ENCODE measurements at regions not wholly inside any gene's neighbourhood (a gene's known extent, or its start where the extent isn't known, plus 50 kb on each side); places are given as distances from the start of the nearest gene placed in this dataset.
"Not testable (repeated sequence)": the region's sequence is repeated elsewhere in the genome, so short reads cannot be mapped to it uniquely, and the experiment has no call there.

DNA sequence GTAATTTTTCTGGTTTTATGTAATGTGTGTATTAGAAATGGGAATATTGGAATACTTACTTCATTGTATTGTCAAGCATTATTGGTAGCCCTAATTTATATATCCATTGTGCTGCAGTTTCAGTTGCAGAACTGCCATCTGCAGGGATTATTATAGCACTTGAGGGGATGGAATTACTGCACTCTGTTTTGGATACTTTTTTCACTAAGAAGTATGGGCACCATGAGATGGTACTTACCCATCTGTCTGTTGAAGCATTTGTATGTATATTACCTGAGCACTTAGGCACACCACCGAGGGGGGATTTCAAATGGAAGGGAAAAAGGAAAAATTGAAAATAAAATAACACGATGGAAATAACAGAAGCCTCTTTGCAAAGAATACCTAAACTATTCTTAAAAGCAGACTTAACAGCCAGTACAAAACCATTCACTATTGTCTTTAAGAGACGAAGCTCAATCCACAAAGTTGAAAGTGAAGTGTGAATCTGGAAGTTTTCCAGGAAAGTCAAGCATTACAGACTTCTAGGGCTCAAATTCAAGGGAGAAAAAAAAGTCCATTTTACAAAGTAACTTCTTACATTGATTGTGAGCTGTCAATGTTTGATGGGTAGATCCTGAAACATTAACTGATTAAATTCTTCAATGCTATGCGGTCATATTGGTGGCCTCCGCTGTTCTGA is 318.7 kb downstream of the SOX4 start:
- DNase-seq (ENCODE audit: low read depth in 1 of 2, low spot score in 1 of 2): no peak

DNA sequence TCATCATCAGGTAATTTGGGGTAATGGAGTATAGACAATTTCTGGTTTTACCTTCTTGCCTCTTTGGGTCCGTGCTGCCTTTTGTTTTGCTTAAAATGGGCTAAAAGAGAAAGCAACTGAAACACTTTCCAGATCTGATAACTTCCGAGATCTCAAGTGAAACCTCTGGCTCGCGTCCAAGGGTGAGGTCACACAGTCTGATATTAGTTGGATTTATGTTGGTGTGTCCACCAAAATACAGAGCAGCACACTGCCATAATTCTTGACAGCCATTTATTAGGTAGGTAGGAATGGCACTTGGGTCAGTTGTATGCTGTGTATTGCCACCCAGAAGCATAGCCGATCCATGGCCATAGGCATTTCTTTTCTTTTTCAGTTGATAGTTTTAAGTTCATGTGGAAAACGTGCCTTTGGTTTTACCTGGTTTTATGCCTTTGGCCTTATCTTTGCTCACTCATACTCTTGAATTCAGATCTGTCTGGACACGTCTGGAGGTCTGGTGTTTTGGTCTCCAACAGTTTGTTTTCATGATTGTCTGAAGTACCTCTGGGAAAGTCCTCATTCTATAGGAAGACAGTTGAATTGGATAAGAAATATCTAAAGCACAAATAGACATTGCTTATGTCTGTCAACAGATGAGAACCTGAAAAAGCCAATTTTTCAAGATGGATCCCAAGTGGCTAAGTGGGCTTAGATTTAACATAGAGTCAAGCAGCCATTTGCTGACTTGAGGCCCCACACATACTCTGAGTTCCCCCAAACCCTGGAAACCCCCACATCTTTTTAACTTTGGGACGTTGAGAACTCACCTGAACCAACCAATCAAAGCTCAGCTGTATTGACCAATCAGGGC is 320.8 kb downstream of the SOX4 start:
- peak in 1 of 2 donors; percentile 25 for DNase-seq (ENCODE audit: low read depth in 1 of 2, low spot score in 1 of 2)

DNA sequence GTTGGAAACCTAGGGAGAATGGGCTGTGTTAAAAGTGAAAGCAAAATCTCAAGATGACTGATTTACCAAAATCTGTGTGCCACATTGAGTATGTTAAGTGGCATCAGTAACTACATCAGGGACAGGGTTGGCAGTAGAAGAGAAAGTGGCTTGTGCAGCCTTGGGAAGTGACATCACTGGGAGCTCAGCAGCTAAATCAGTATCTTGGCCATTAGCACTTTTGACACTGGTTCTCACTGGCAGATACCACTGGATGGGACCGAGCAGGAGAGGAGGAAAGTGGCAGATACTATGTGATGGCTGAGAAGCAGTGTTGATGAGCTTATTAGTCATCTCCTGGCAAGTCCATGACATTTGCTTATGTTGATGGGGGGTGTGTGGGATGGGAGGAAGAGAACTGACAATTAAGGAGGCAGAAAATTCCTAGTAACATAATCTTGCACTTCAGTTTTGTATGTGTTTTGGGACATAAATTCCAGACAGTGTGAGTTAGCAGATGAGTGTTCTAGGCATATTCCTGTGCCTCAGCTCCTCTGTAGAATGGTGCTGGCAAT is 322.2 kb downstream of the SOX4 start:
- DNase-seq (ENCODE audit: low read depth in 1 of 2, low spot score in 1 of 2): no peak

DNA sequence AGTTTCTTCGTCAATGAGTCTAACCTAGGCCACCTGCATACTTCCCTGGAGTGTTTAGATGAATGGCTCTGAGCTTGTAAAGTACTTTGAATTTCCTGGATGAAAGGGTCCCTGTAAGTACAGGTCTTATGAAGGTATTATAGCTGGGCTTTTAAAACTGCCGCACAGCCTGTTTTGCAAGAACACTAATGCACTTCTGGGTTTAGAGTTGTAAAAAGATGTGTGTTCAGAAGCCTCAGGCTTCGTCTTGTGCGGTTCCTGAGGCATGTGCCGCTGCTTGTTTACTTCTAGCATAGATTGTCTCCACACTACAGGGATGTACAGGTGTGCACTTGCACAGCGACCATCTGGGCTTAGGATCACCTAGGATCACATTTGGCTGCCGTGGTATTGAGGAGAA is 324.5 kb downstream of the SOX4 start:
- no peak for DNase-seq (ENCODE audit: low read depth in 1 of 2, low spot score in 1 of 2)

- no peak for DNase-seq (ENCODE audit: low read depth in 1 of 2, low spot score in 1 of 2)
Observed at GRCh38 chr6:21918666-21919065, 325.1 kb downstream of the SOX4 start.

GRCh38 chr6:21922086-21922485 is 328.5 kb downstream of the SOX4 start:
- DNase-seq (ENCODE audit: low read depth in 1 of 2, low spot score in 1 of 2): no peak

GRCh38 chr6:21924002-21924401 is 330.5 kb downstream of the SOX4 start:
- DNase-seq (ENCODE audit: low read depth in 1 of 2, low spot score in 1 of 2): no peak

DNA sequence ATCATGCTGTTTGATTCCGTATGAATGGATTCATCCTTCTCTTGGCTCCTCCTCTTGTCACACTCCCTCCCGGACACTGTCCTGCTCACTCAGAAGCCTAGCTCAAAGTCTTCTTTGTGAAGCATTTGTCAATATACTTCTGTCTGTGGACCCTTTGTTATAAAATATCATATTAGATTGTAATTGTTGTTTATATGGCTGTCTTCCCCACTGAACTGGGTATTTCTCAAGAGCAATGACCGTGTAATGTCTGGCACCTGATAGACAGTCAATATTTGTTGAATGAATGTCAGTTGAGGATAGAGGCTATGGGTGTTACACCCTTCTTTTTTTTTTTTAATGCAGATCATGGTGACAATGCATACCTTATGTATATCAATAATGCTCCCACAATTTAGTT is 335.3 kb downstream of the SOX4 start:
- no peak for DNase-seq (ENCODE audit: low read depth in 1 of 2, low spot score in 1 of 2)

- DNase-seq (ENCODE audit: low read depth in 1 of 2, low spot score in 1 of 2): no peak
Observed at GRCh38 chr6:21931641-21932335, 338.2 kb downstream of the SOX4 start.

DNA sequence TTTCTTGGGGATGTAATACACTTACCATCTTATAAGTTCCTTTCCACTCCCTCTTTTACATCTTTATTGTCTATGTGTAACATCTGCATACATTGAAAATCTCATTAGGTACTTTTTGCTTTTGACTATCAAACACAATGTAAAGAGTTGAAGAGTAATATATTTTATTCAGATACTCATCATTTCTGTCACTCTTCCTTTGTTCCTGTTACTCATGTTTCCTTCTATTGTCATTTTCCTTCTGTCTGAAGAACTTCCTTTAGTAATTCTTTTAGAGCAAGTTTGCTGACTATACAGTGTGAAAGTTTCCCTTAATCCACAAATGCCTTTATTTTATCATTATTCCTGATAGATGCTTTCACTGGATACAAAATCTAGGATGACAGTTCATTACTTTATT is 339.8 kb downstream of the SOX4 start:
- no peak for DNase-seq (ENCODE audit: low read depth in 1 of 2, low spot score in 1 of 2)

GRCh38 chr6:21935142-21935541 is 341.6 kb downstream of the SOX4 start:
- no peak for DNase-seq (ENCODE audit: low read depth in 1 of 2, low spot score in 1 of 2)

DNA sequence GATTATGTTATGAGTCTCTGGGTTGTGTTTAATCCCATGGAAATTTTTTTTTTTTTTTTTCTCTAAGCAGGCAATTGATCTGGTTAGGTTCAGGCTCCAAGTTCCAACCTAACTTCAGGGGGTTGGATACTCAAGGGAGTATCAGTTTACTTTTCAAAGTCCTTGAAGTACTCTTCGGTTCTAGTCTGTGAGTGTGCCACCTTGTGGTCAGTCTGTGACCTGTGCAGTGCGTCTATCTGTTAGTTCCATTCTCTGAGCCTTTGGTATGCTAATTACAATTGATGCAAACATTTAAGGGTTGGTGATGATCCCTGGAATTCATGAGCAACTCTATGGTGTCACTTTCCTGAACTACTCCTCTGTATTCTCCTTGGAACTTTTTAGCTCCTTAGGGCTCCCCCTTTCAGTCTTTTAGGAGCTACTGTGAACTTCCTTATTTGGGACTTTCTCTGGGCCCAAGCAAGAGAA is 342.0 kb downstream of the SOX4 start:
- DNase-seq (ENCODE audit: low read depth in 1 of 2, low spot score in 1 of 2): no peak

GRCh38 chr6:21937466-21937865 is 343.9 kb downstream of the SOX4 start:
- no peak for DNase-seq (ENCODE audit: low read depth in 1 of 2, low spot score in 1 of 2)

DNA sequence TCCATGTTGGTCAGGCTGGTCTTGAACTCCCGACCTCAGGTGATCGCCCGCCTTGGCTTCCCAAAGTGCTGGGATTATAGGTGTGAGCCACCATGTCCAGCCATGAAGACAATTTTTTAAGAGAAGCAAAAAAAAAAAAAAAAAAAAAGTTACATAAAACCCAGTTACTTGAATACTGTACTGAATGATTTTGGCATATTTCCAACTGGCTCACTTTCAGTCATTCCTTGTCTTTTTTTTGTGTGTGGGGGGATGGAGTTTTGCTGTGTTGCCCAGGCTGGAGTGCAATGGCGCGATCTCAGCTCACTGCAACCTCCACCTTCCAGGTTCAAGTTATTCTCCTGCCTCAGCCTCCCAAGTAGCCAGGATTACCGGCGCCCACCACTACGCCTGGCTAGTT is 345.5 kb downstream of the SOX4 start:
- DNase-seq (ENCODE audit: low read depth in 1 of 2, low spot score in 1 of 2): not testable (repeated sequence)

DNA sequence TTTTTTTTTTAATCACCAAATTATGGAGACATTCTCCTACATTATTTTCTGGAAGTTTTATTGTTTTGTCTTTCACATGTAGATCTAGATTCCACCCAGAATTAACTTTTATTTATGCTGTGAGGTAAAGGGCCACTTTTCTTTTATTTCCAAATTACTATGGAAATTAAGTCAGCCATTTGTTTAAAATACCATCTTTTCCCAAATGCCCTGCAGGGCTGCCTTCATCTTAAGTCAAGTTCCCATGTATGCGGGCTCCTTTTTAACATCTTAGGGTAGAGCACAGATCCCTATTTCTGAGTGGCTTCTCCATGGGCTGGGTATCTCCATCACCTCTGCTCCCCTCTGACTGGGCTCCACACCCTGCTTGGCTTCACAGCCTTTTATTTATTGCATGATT is 348.4 kb downstream of the SOX4 start:
- no peak for DNase-seq (ENCODE audit: low read depth in 1 of 2, low spot score in 1 of 2)

DNA sequence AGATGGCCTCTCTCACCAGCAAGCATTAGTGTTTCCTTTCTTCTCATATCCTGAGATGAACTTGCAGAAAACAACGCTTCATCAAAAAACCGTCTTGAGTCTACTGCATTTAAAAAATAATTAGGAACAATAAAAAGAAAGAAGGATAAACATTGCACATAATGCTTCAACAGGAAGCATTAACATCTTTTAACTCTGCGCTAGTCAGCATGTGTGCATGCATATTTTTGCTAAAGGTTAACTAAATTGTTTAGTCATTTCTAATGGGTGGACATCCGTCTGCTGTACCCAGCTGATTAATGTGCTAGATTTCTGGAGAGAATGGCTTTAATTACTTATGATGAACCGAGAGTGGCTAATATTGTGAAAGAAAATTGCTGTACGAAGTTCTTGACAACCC is 349.3 kb downstream of the SOX4 start:
- no peak for DNase-seq (ENCODE audit: low read depth in 1 of 2, low spot score in 1 of 2)

GRCh38 chr6:21946298-21946783 is 350.5 kb downstream of the PRL start:
- DNase-seq (ENCODE audit: low read depth in 1 of 2, low spot score in 1 of 2): no peak

DNA sequence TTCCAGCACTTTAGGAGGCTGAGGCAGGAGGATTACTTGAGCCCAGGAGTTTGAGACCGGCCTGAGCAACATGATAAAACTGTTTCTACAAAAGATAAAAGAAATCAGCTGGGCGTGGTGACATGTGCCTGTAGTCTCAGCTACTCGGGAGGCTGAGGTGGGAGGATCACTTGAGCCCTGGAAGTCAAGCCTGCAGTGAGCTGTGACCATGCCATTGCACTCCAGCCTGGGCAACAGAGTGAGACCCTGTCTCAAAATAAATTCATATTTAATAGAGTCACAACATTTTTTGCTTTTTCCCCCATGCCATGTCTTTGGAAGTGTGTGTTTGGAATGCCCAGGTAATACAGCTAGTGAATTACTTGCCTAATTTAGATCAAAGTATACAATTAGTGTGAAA is 349.6 kb downstream of the PRL start:
- DNase-seq (ENCODE audit: low read depth in 1 of 2, low spot score in 1 of 2): not testable (repeated sequence)

- DNase-seq (ENCODE audit: low read depth in 1 of 2, low spot score in 1 of 2): no peak
Observed at GRCh38 chr6:21947731-21948386, 349.0 kb downstream of the PRL start.

DNA sequence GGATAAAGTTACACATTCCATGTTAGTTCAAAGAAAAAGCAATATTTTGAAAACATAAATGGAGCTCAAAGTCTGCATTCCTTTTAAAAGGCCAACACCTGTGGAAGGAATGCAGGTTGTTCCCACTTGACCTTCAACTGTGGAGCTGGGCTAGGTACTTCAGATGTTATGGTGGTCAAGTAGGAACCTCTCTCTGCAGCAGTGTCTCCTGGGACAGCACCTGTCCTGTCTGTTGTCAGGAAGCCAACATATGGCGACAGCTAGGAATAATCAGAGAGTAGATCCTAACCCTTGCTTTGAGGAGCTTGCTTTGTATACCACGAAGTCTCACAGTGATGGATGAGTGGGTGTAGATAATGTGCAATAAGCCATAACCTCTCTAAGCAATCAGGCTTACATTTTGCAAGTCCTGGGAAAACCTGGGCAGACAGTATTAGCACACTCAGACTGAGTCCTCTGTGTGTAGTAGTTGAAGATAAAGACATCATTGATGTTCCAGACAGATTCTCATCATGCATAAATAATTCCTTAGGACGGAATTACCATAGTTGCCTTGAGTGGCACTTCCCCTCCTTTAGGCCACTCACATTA is 347.5 kb downstream of the PRL start:
- no peak for DNase-seq (ENCODE audit: low read depth in 1 of 2, low spot score in 1 of 2)

DNA sequence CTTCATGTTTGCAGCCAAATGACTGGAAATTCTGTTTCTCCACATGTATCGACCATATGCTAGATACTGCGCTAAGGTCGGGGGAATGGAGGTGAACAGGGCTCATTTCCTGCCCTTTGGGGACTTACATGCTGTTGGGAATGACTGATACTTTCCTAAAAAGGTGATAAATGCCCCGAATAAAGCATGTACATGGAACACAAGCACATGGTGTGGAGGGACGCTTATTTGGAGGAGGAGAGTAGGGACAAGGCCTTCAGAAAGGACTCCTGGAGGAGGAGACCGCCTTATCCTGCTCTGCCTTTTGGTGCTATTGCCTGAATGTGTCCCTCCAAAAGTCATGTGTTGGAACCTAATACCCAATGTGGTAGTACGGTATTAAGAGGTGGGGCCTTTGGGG is 344.5 kb downstream of the PRL start:
- DNase-seq (ENCODE audit: low read depth in 1 of 2, low spot score in 1 of 2): no peak

Measured in stimulated activated CD4-positive, alpha-beta T cell treated with anti-CD3 and anti-CD28 coated beads, Interleukin-15, amount 100 ng/mL, for 1 hour (primary cell).